Type B pancreatic cell (in vitro differentiated cells): ENCODE measurements at regions not wholly inside any gene's neighbourhood (a gene's known extent, or its start where the extent isn't known, plus 50 kb on each side); places are given as distances from the start of the nearest gene placed in this dataset.

Experiments
- DNase-seq: peaks from one replicate; pipeline ENCODE4 v3.0.0; 2021; ENCODE audit warnings: mixed read lengths; ENCODE audit not compliant: unreplicated experiment; ENCODE audit errors: extremely low spot score
- H3K27ac Mint-ChIP-seq: 2 replicates; pipeline ENCODE4 v1.8.0; 2021; ENCODE audit warnings: mild to moderate bottlenecking, mixed read lengths
- H3K27me3 Mint-ChIP-seq: 2 replicates; pipeline ENCODE4 v1.8.0; 2021; ENCODE audit warnings: mixed read lengths
- H3K36me3 Mint-ChIP-seq: 2 replicates; pipeline ENCODE4 v1.8.0; 2021; ENCODE audit warnings: mixed read lengths
- H3K4me1 Mint-ChIP-seq: one replicate; pipeline ENCODE4 v1.8.0; 2021; ENCODE audit warnings: mixed read lengths; ENCODE audit not compliant: unreplicated experiment
- H3K4me3 Mint-ChIP-seq: 2 replicates; pipeline ENCODE4 v1.8.0; 2021; ENCODE audit warnings: mild to moderate bottlenecking, mixed read lengths
- H3K9me3 Mint-ChIP-seq: 2 replicates; pipeline ENCODE4 v1.8.0; 2021; ENCODE audit warnings: mixed read lengths
- TF ChIP-seq, protein P1 (sequence below): fragments of 200-600 bp; sonication (generic); conservative IDR thresholded peaks from 2 replicates; pipeline ENCODE4 v1.5.0; 2021; ENCODE audit warnings: antibody characterized with exemption, mild to moderate bottlenecking

DNA sequence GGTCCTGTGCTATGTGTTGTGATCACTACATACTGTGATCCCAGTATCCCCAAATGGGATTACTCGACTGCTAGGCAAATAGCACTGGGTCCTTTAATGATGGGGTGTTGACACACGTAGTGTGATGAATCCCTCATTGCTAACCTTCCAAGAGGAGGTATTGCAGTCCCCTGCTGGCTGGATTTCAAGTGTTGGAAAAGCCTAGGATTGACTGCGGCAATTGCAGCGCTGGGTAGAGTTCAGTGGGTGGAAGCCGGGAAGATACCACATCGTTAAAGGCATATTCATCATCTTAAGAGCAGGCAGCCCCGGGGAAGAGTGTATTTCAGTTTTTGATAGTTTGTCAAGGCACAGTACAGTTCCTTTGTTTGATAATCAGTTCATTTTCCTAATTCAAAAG, 159.9 kb downstream of the TRIML1 start:
- Mint-ChIP-seq H3K27me3 (peaks cover 23% of the 10 kb centered on the region), H3K4me3 (no peak overlapping the region), H3K9me3 (no peaks in the 10 kb centered on the region), H3K36me3 (no peaks in the 10 kb centered on the region), H3K27ac (no peak overlapping the region), H3K4me1 (peaks cover 9% of the 10 kb centered on the region)
- no peak for DNase-seq
- TF ChIP-seq, protein P1, sequence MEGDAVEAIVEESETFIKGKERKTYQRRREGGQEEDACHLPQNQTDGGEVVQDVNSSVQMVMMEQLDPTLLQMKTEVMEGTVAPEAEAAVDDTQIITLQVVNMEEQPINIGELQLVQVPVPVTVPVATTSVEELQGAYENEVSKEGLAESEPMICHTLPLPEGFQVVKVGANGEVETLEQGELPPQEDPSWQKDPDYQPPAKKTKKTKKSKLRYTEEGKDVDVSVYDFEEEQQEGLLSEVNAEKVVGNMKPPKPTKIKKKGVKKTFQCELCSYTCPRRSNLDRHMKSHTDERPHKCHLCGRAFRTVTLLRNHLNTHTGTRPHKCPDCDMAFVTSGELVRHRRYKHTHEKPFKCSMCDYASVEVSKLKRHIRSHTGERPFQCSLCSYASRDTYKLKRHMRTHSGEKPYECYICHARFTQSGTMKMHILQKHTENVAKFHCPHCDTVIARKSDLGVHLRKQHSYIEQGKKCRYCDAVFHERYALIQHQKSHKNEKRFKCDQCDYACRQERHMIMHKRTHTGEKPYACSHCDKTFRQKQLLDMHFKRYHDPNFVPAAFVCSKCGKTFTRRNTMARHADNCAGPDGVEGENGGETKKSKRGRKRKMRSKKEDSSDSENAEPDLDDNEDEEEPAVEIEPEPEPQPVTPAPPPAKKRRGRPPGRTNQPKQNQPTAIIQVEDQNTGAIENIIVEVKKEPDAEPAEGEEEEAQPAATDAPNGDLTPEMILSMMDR = no peak

DNA sequence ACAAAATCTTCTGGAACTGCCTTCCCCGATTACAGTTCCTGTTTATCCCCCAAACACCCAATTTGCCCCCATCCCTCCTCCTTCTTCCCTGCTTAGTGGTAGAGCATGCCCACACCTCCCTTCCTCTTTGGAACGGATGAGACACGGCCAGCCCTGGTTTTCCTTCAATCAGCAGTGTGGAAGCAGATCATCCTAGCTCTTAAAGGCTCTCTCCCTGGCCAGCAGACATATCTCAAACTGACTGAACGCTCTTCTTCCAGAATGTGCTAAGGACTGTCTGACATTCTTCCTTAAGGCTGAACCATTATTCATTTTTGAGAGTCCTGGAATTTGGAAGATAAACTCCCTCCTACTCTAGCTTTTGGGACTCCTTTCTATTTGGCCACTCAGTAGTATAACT, 161.1 kb downstream of the TRIML1 start:
- H3K27me3 Mint-ChIP-seq = peaks cover 18% of the 10 kb centered on the region
- no peak overlapping the region for H3K27ac Mint-ChIP-seq
- H3K9me3 Mint-ChIP-seq = no peaks in the 10 kb centered on the region
- H3K4me3 Mint-ChIP-seq = no peak overlapping the region
- TF ChIP-seq, protein P1 = no peak
- peaks cover 9% of the 10 kb centered on the region for H3K4me1 Mint-ChIP-seq
- H3K36me3 Mint-ChIP-seq = no peaks in the 10 kb centered on the region
- DNase-seq = no peak

DNA sequence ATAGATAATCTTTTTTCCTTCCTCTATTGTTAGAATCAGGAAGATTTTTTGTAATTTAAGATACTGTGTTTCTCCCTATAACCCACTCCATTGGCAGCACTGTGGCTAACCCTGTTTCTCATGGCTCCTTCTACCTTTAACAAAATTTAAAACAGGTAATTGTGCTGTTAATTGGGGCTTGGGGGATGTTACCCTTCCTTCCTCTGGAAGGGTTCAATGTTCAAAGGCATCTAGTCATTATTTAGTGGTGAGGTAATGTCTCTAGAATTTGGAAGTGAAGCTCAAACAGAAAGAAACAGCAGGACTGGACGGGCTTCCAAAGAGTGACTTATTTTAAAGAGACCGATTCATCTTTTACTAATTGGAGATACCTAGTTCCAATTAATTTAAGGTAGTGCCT, 166.4 kb downstream of the TRIML1 start:
- H3K4me1 Mint-ChIP-seq = no peaks in the 10 kb centered on the region
- DNase-seq = no peak
- no peak overlapping the region for H3K27ac Mint-ChIP-seq
- H3K9me3 Mint-ChIP-seq = no peaks in the 10 kb centered on the region
- H3K36me3 Mint-ChIP-seq = no peaks in the 10 kb centered on the region
- TF ChIP-seq, protein P1 = no peak
- no peaks in the 10 kb centered on the region for H3K27me3 Mint-ChIP-seq
- no peak overlapping the region for H3K4me3 Mint-ChIP-seq

DNA sequence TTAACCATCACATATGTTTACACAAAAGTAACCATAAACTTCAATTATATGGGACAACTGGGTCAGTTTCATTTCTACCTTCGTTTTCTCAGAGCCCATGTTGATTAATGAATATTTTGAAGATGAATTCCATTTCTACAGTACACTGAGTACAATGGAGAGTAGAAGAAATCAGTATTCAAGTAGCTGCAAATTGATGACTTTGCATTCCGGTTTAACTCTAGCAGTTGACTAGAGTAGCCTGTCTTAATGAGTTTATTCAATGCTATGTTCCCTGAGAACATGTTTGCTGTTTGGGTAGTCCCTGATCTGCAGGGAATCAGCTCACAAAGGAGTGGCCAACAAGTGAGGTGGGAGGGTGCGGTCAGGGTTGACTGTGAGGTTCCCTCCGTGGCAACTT, 168.3 kb downstream of the TRIML1 start:
- Mint-ChIP-seq H3K27me3 (no peaks in the 10 kb centered on the region), H3K9me3 (no peaks in the 10 kb centered on the region), H3K4me3 (no peak overlapping the region), H3K36me3 (no peaks in the 10 kb centered on the region), H3K4me1 (no peaks in the 10 kb centered on the region), H3K27ac (no peak overlapping the region)
- TF ChIP-seq, protein P1 = no peak
- DNase-seq = no peak

DNA sequence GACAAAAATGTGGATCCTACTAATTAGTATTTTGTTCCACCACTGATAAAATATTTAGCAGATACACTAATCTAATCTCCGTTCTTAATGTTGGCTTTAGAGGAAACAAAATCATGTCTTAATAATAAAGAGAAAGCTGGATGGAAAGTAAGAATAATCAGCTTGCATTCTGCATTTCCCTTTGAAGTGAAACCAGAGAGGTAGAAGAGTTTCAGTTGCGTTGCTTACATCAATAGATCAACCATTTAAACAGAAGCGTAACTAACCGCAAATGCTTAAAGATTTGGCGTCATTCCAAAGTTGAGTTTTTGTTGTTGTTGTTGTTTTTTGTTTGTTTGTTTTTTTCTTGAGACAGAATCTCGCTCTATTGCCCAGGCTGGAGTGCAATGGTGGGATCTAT, 168.9 kb downstream of the TRIML1 start:
- Mint-ChIP-seq H3K36me3 (no peaks in the 10 kb centered on the region), H3K4me3 (no peak overlapping the region), H3K4me1 (no peaks in the 10 kb centered on the region), H3K27ac (no peak overlapping the region), H3K9me3 (no peaks in the 10 kb centered on the region), H3K27me3 (no peaks in the 10 kb centered on the region)
- TF ChIP-seq, protein P1 = no peak
- no peak for DNase-seq

DNA sequence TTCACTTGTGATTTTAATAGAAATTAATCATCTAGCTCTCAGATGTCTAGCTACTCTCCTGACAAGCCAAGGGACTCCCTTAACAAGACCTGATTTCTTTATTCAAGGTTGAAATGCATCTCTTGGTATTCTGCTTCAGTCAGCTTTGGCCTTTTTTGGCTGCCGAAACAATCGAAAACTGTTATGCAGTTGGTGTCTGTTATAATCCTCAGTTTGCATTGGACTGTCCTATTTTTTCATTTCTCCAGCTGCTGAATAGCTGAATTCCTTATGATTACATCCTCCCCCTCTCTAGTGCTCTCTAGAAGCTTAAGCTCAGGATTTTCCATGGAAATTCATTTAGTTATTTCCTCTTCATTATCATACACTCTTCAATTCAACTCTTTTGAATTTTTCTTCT, 177.2 kb downstream of the TRIML1 start:
- TF ChIP-seq, protein P1 = no peak
- H3K9me3 Mint-ChIP-seq = no peaks in the 10 kb centered on the region
- DNase-seq = no peak
- H3K36me3 Mint-ChIP-seq = no peaks in the 10 kb centered on the region
- no peak overlapping the region for H3K27ac Mint-ChIP-seq
- no peaks in the 10 kb centered on the region for H3K27me3 Mint-ChIP-seq
- H3K4me3 Mint-ChIP-seq = no peak overlapping the region
- no peaks in the 10 kb centered on the region for H3K4me1 Mint-ChIP-seq
